Transverse colon (tissue), 3 donors: ENCODE measurements at regions not wholly inside any gene's neighbourhood (a gene's known extent, or its start where the extent isn't known, plus 50 kb on each side); places are given as distances from the start of the nearest gene placed in this dataset.

Source experiments
- EP300 ChIP-seq: sonication (generic); formaldehyde crosslinking; IDR thresholded peaks from one replicate; pipeline ENCODE4 v1.6.1; 2017; ENCODE audit warnings: antibody characterized with exemption, low read depth
- POLR2A ChIP-seq: fragments of 450-650 bp; IDR thresholded peaks from one replicate; pipeline ENCODE4 v1.6.1; 2016; ENCODE audit warnings: antibody characterized with exemption, mild to moderate bottlenecking, moderate library complexity
- TF ChIP-seq, protein P1 (sequence below), 5 experiments: fragments of 200-600 bp in 3 of 5; fragments of 450-650 bp in 2 of 5; sonication (generic) in 3 of 5; IDR thresholded peaks; 1 replicate in 2 of 5; 2 replicates in 3 of 5; pipeline ENCODE4 v1.5.1; 2016 to 2017; ENCODE audit warnings: antibody characterized with exemption in 5 of 5, inconsistent platforms in 3 of 5, mild to moderate bottlenecking in 2 of 5, moderate library complexity in 1 of 5

DNA sequence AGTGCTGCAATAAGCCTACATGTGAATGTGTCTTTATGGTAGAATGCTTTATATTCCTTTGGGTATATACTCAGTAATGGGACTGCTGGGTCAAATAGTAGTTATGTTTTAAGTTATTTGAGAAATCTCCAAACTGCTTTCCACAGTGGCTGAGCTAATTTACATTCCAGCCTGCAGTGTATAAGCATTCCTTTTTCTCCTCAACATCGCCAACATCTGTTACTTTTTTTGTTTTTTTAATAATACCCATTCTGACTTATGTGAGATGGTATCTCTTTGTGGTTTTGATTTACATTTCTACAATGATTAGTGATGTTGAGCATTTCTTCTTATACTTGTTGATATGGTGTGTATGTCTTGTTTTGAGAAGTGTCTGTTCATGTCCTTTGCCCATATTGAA lies 1186.2 kb downstream of the BCL11B start:
- TF ChIP-seq, protein P1, sequence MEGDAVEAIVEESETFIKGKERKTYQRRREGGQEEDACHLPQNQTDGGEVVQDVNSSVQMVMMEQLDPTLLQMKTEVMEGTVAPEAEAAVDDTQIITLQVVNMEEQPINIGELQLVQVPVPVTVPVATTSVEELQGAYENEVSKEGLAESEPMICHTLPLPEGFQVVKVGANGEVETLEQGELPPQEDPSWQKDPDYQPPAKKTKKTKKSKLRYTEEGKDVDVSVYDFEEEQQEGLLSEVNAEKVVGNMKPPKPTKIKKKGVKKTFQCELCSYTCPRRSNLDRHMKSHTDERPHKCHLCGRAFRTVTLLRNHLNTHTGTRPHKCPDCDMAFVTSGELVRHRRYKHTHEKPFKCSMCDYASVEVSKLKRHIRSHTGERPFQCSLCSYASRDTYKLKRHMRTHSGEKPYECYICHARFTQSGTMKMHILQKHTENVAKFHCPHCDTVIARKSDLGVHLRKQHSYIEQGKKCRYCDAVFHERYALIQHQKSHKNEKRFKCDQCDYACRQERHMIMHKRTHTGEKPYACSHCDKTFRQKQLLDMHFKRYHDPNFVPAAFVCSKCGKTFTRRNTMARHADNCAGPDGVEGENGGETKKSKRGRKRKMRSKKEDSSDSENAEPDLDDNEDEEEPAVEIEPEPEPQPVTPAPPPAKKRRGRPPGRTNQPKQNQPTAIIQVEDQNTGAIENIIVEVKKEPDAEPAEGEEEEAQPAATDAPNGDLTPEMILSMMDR (IDR thresholded peaks at IDR 0.05), result no peak
- TF ChIP-seq EP300, result no peak
- no peak for TF ChIP-seq POLR2A
